Umbilical cord (tissue), 1 donor: ENCODE measurements at regions not wholly inside any gene's neighbourhood (a gene's known extent, or its start where the extent isn't known, plus 50 kb on each side); places are given as distances from the start of the nearest gene placed in this dataset.

Experiments
- DNase-seq: peaks from one replicate; pipeline ENCODE4 v3.0.0-alpha.2; 2015; ENCODE audit warnings: low spot score

- no peak for DNase-seq
Observed at GRCh38 chr7:53504914-53505313, 469.5 kb downstream of the POM121L12 start.

GRCh38 chr7:53518319-53518718 lies 482.9 kb downstream of the POM121L12 start:
- DNase-seq, result no peak

GRCh38 chr7:53520841-53521240 lies 485.4 kb downstream of the POM121L12 start:
- DNase-seq, result no peak

GRCh38 chr7:53521638-53522184 lies 486.3 kb downstream of the POM121L12 start:
- DNase-seq, result no peak

- no peak for DNase-seq
Observed at GRCh38 chr7:53539558-53539957, 504.1 kb downstream of the POM121L12 start.

- DNase-seq, result peak; percentile 45
Observed at GRCh38 chr7:53541475-53541874, 506.0 kb downstream of the POM121L12 start.

- peak; percentile 67 for DNase-seq
Observed at GRCh38 chr7:53542157-53542556, 506.7 kb downstream of the POM121L12 start.
